Erythroblast (primary cell): ENCODE measurements at regions not wholly inside any gene's neighbourhood (a gene's known extent, or its start where the extent isn't known, plus 50 kb on each side); places are given as distances from the start of the nearest gene placed in this dataset.

Experiments
- GATA1 ChIP-seq: IDR thresholded peaks from 2 replicates; pipeline ENCODE4 v1.6.1; 2011; ENCODE audit warnings: low read depth, mild to moderate bottlenecking, control low read depth, low read length, moderate library complexity
- POLR2A ChIP-seq: IDR thresholded peaks from 2 replicates; pipeline ENCODE4 v1.6.1; 2011; ENCODE audit warnings: mild to moderate bottlenecking, low read length

DNA sequence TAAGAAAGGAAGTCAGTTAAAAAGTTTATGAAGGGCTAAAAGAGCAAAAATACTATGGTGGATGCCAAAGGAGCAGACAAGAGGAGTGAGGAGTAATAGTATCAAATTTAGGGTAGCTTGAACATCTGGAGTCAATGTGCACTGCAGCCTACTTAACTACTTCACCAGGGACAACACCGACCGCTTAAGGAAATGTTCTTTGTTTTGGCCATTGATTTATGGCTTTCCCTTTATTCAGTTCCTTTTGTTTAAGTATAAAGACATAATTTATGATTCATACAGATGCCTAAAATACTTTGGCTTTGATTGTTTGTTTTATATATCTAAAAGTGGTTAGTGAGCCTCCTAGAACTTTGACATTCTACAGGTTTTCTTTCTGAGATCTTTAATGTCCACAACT is 276.3 kb upstream of the PRR20A start:
- TF ChIP-seq GATA1: no peak
- TF ChIP-seq POLR2A: no peak
